Neural cell (in vitro differentiated cells): ENCODE measurements at regions not wholly inside any gene's neighbourhood (a gene's known extent, or its start where the extent isn't known, plus 50 kb on each side); places are given as distances from the start of the nearest gene placed in this dataset.

Source experiments
- H2AFZ ChIP-seq: fragments of 200-600, 300-800 bp; sonication (generic), shearing (Covaris generic); 2 replicates; pipeline ENCODE4 v1.6.0; 2014; ENCODE audit warnings: low read depth, mild to moderate bottlenecking, antibody characterized with exemption, low read length, moderate library complexity
- H3F3A ChIP-seq: fragments of 200-600 bp; shearing (Covaris generic); 2 replicates; pipeline ENCODE4 v1.6.1; 2016; ENCODE audit warnings: mild to moderate bottlenecking, moderate library complexity, mixed read lengths, antibody characterized with exemption, low read length; ENCODE audit not compliant: insufficient read depth, poor library complexity, severe bottlenecking
- H3K27ac ChIP-seq: fragments of 200-600, 300-800 bp; sonication (generic), shearing (Covaris generic); 2 replicates; pipeline ENCODE4 v1.5.1; 2014; ENCODE audit warnings: mild to moderate bottlenecking, low read length, moderate library complexity
- H3K27me3 ChIP-seq: fragments of 300-800, 200-600 bp; sonication (generic), shearing (Covaris generic); 2 replicates; pipeline ENCODE4 v1.6.0; 2014; ENCODE audit warnings: mild to moderate bottlenecking, low read depth, low read length, moderate library complexity; ENCODE audit not compliant: insufficient read depth
- H3K36me3 ChIP-seq: fragments of 300-800, 200-600 bp; sonication (generic), shearing (Covaris generic); 2 replicates; pipeline ENCODE4 v1.5.1; 2014; ENCODE audit warnings: mild to moderate bottlenecking, antibody characterized with exemption, low read length, moderate library complexity; ENCODE audit not compliant: insufficient read depth
- H3K4me2 ChIP-seq: fragments of 300-800, 200-600 bp; sonication (generic), shearing (Covaris generic); 2 replicates; pipeline ENCODE4 v1.6.0; 2014; ENCODE audit warnings: mild to moderate bottlenecking, low read length
- H3K4me3 ChIP-seq: fragments of 300-800, 200-600 bp; sonication (generic), shearing (Covaris generic); 2 replicates; pipeline ENCODE4 v1.5.1; 2014; ENCODE audit warnings: mild to moderate bottlenecking, low read length, moderate library complexity
- H3K79me2 ChIP-seq: fragments of 200-600 bp; shearing (Covaris generic); replicated peaks from 2 replicates; pipeline ENCODE4 v1.6.0; 2014; ENCODE audit warnings: mild to moderate bottlenecking, low read length, moderate library complexity; ENCODE audit not compliant: insufficient read depth
- H3K9ac ChIP-seq: fragments of 300-800, 200-600 bp; sonication (generic), shearing (Covaris generic); 2 replicates; pipeline ENCODE4 v1.6.1; 2016; ENCODE audit warnings: mild to moderate bottlenecking, low read length, mixed read lengths
- H3K9me2 ChIP-seq: fragments of 200-600 bp; shearing (Covaris generic); 2 replicates; pipeline ENCODE4 v1.6.1; 2016; ENCODE audit warnings: mild to moderate bottlenecking, low read length, mixed read lengths; ENCODE audit not compliant: insufficient read depth
- H3K9me3 ChIP-seq: fragments of 200-600, 300-800 bp; sonication (generic), shearing (Covaris generic); 2 replicates; pipeline ENCODE4 v1.6.1; 2016; ENCODE audit warnings: mild to moderate bottlenecking, mixed run types, low read length, moderate library complexity, mixed read lengths
- H4K20me1 ChIP-seq: fragments of 200-600 bp; shearing (Covaris generic); 2 replicates; pipeline ENCODE4 v1.6.1; 2016; ENCODE audit warnings: mild to moderate bottlenecking, mixed run types; ENCODE audit not compliant: insufficient read depth
- EP300 ChIP-seq: fragments of 450-650 bp; conservative IDR thresholded peaks from 2 replicates; pipeline ENCODE4 v1.6.1; 2014; ENCODE audit warnings: antibody characterized with exemption, mild to moderate bottlenecking, moderate library complexity; ENCODE audit not compliant: poor library complexity, severe bottlenecking
- EZH2 ChIP-seq: fragments of 200-600, 300-800 bp; shearing (Covaris generic), sonication (generic); IDR thresholded peaks from 2 replicates; pipeline ENCODE4 v1.6.1; 2014; ENCODE audit warnings: antibody characterized with exemption, low read length, borderline replicate concordance, mild to moderate bottlenecking; ENCODE audit not compliant: insufficient read depth, poor library complexity, severe bottlenecking
- MXI1 ChIP-seq: fragments of 450-650 bp; conservative IDR thresholded peaks from 2 replicates; pipeline ENCODE4 v1.6.1; 2014; ENCODE audit warnings: antibody characterized with exemption, mild to moderate bottlenecking; ENCODE audit not compliant: poor library complexity, severe bottlenecking
- POLR2AphosphoS5 ChIP-seq: IDR thresholded peaks from 2 replicates; pipeline ENCODE4 v1.6.1; 2012
- RAD21 ChIP-seq: fragments of 450-650 bp; conservative IDR thresholded peaks from 2 replicates; pipeline ENCODE4 v1.6.1; 2014; ENCODE audit warnings: antibody characterized with exemption, mild to moderate bottlenecking, moderate library complexity
- SMC3 ChIP-seq: fragments of 450-650 bp; conservative IDR thresholded peaks from 2 replicates; pipeline ENCODE4 v1.6.1; 2014; ENCODE audit warnings: antibody characterized with exemption, mild to moderate bottlenecking, moderate library complexity; ENCODE audit not compliant: poor library complexity
- TAF1 ChIP-seq: IDR thresholded peaks from 2 replicates; pipeline ENCODE4 v1.6.1; 2012; ENCODE audit warnings: low read depth
- TF ChIP-seq, protein P1 (sequence below): IDR thresholded peaks from 2 replicates; pipeline ENCODE4 v1.6.1; 2012; ENCODE audit warnings: borderline replicate concordance
- TF ChIP-seq, protein P2 (sequence below): fragments of 450-650 bp; IDR thresholded peaks from 2 replicates; pipeline ENCODE4 v1.5.1; 2014; ENCODE audit warnings: antibody characterized with exemption, mild to moderate bottlenecking, moderate library complexity; ENCODE audit not compliant: poor library complexity, severe bottlenecking

DNA sequence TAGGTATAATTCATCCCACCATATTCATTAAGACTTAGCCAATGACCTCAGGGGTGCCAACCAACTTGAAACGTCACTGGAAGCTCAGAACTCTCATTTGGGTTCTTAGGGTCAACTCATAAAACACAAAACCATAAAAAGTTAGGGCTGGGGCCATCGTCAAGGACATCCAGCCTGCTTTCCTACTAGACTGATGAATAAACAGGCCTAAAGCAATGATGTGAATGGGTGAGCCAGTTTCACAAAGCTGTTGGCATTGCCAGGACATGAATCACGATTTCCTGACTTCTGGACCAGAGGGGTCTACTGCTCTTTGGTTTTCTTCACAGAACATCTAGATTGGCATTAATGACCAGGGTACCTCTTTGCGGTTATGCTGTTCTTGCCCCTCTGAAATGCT lies 64.7 kb downstream of the EOMES start:
- H3K9me3 ChIP-seq = no peaks in the 10 kb centered on the region
- no peak overlapping the region for H2AFZ ChIP-seq
- H4K20me1 ChIP-seq = no peaks in the 10 kb centered on the region
- no peak overlapping the region for H3K27ac ChIP-seq
- no peak overlapping the region for H3K9ac ChIP-seq
- H3K4me3 ChIP-seq = no peak overlapping the region
- no peaks in the 10 kb centered on the region for H3F3A ChIP-seq
- no peaks in the 10 kb centered on the region for H3K9me2 ChIP-seq
- H3K27me3 ChIP-seq = no peaks in the 10 kb centered on the region
- no peak overlapping the region for H3K4me2 ChIP-seq
- no peaks in the 10 kb centered on the region for H3K79me2 ChIP-seq
- TF ChIP-seq SMC3 (no peak), MXI1 (no peak), TAF1 (no peak), RAD21 (no peak), EP300 (no peak), EZH2 (no peak), POLR2AphosphoS5 (no peak)
- TF ChIP-seq, protein P1, sequence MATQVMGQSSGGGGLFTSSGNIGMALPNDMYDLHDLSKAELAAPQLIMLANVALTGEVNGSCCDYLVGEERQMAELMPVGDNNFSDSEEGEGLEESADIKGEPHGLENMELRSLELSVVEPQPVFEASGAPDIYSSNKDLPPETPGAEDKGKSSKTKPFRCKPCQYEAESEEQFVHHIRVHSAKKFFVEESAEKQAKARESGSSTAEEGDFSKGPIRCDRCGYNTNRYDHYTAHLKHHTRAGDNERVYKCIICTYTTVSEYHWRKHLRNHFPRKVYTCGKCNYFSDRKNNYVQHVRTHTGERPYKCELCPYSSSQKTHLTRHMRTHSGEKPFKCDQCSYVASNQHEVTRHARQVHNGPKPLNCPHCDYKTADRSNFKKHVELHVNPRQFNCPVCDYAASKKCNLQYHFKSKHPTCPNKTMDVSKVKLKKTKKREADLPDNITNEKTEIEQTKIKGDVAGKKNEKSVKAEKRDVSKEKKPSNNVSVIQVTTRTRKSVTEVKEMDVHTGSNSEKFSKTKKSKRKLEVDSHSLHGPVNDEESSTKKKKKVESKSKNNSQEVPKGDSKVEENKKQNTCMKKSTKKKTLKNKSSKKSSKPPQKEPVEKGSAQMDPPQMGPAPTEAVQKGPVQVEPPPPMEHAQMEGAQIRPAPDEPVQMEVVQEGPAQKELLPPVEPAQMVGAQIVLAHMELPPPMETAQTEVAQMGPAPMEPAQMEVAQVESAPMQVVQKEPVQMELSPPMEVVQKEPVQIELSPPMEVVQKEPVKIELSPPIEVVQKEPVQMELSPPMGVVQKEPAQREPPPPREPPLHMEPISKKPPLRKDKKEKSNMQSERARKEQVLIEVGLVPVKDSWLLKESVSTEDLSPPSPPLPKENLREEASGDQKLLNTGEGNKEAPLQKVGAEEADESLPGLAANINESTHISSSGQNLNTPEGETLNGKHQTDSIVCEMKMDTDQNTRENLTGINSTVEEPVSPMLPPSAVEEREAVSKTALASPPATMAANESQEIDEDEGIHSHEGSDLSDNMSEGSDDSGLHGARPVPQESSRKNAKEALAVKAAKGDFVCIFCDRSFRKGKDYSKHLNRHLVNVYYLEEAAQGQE = no peak
- TF ChIP-seq, protein P2, sequence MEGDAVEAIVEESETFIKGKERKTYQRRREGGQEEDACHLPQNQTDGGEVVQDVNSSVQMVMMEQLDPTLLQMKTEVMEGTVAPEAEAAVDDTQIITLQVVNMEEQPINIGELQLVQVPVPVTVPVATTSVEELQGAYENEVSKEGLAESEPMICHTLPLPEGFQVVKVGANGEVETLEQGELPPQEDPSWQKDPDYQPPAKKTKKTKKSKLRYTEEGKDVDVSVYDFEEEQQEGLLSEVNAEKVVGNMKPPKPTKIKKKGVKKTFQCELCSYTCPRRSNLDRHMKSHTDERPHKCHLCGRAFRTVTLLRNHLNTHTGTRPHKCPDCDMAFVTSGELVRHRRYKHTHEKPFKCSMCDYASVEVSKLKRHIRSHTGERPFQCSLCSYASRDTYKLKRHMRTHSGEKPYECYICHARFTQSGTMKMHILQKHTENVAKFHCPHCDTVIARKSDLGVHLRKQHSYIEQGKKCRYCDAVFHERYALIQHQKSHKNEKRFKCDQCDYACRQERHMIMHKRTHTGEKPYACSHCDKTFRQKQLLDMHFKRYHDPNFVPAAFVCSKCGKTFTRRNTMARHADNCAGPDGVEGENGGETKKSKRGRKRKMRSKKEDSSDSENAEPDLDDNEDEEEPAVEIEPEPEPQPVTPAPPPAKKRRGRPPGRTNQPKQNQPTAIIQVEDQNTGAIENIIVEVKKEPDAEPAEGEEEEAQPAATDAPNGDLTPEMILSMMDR = no peak
- no peaks in the 10 kb centered on the region for H3K36me3 ChIP-seq

DNA sequence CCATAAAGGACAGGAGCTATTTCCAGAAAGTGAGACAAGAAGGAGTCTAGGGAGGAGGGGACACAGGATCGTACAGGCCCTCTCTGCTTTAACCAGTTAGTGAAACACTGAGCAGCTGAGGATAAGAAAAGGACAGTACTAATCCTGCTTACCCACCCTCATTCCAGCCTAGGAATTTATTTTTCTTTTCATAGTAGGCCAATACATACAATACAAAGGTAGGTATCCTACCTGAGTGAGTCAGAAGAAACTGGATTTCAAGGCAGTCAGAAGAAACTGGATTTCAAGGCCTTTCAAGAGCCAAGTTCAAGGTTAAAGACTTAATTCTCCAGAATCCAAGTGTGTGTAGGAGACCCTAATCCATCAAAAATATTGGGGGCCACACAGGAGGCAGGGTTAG lies 65.3 kb downstream of the EOMES start:
- H3K27ac ChIP-seq = no peak overlapping the region
- no peaks in the 10 kb centered on the region for H3K79me2 ChIP-seq
- H2AFZ ChIP-seq = no peak overlapping the region
- H3K9me2 ChIP-seq = no peaks in the 10 kb centered on the region
- H3K4me2 ChIP-seq = no peak overlapping the region
- no peaks in the 10 kb centered on the region for H3K27me3 ChIP-seq
- H3K9ac ChIP-seq = no peak overlapping the region
- H3K4me3 ChIP-seq = no peak overlapping the region
- H3K9me3 ChIP-seq = no peaks in the 10 kb centered on the region
- no peak for TF ChIP-seq RAD21
- no peak for TF ChIP-seq TAF1
- TF ChIP-seq, protein P1 = no peak
- no peaks in the 10 kb centered on the region for H4K20me1 ChIP-seq
- no peaks in the 10 kb centered on the region for H3F3A ChIP-seq
- no peaks in the 10 kb centered on the region for H3K36me3 ChIP-seq
